H1 (cell line): ENCODE measurements at regions not wholly inside any gene's neighbourhood (a gene's known extent, or its start where the extent isn't known, plus 50 kb on each side); places are given as distances from the start of the nearest gene placed in this dataset.

Experiments used
- CHD2 ChIP-seq: IDR thresholded peaks from 2 replicates; pipeline ENCODE4 v1.6.1; 2012; ENCODE audit warnings: low read length, improper control_type of control experiment
- CTCF ChIP-seq, 3 experiments: IDR thresholded peaks; 1 replicate in 2 of 3; 2 replicates in 1 of 3; pipeline versions ENCODE4 v1.5.1 to v1.6.1; 2011; ENCODE audit warnings: low read length in 3 of 3, mild to moderate bottlenecking in 3 of 3, inconsistent platforms in 2 of 3, low read depth in 1 of 3, moderate library complexity in 1 of 3; ENCODE audit not compliant: insufficient read depth in 1 of 3; ENCODE audit errors: control extremely low read depth in 1 of 3
- E2F6 ChIP-seq: IDR thresholded peaks from 2 replicates; pipeline ENCODE4 v1.6.1; 2012; ENCODE audit warnings: inconsistent platforms
- KDM1A ChIP-seq: fragments of 200-600, 300-600 bp; sonication (generic); IDR thresholded peaks from 2 replicates; pipeline ENCODE4 v1.7.1; 2016; ENCODE audit warnings: mild to moderate bottlenecking, low read length, borderline replicate concordance
- POLR2A ChIP-seq, 2 experiments: IDR thresholded peaks; 1 replicate in 1 of 2; 2 replicates in 1 of 2; pipeline ENCODE4 v1.6.1; 2011; ENCODE audit warnings: low read depth in 2 of 2, low read length in 2 of 2, mild to moderate bottlenecking in 2 of 2; ENCODE audit errors: control extremely low read depth in 1 of 2
- SRF ChIP-seq: IDR thresholded peaks from 2 replicates; pipeline ENCODE4 v1.6.1; 2011; ENCODE audit warnings: mild to moderate bottlenecking, low read depth, low read length, moderate library complexity
- USF2 ChIP-seq: IDR thresholded peaks from 2 replicates; pipeline ENCODE4 v1.6.1; 2011; ENCODE audit warnings: low read length, improper control_type of control experiment

GRCh38 chr5:26749829-26750228 is 288.6 kb downstream of the CDH9 start:
- TF ChIP-seq E2F6 (no peak), CHD2 (no peak), CTCF (IDR thresholded peaks at IDR 0.05; ENCODE audit: control extremely low read depth in 1 of 3, insufficient read depth in 1 of 3, low read depth in 1 of 3, low read length in 3 of 3) (no peak), POLR2A (IDR thresholded peaks at IDR 0.05; ENCODE audit: control extremely low read depth in 1 of 2, low read depth in 2 of 2, low read length in 2 of 2) (no peak), KDM1A (no peak), SRF (no peak), USF2 (no peak)
